ENCODE measurements at regions not wholly inside any gene's neighbourhood (a gene's known extent, or its start where the extent isn't known, plus 50 kb on each side); places are given as distances from the start of the nearest gene placed in this dataset.

DNA sequence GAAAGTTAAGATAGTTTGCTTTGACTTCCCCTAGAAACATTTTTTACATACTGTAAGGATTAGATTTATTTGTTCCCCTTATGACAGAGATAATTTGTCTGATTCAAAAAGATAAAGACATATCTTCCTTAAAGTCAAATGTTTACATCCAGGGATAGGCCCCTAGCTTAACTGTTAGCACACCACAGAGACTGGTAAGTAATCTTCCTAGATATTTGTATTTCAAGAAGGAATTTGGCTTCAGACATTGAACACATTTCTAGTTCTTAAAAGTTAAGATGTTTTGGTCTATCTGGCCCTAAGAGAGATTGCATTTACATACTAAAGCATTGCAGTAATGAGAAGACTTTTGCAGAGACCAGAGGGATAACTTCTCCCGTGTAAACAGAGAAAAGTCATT lies 1201.1 kb upstream of the GJE1 start:
- TF ChIP-seq, protein P1, sequence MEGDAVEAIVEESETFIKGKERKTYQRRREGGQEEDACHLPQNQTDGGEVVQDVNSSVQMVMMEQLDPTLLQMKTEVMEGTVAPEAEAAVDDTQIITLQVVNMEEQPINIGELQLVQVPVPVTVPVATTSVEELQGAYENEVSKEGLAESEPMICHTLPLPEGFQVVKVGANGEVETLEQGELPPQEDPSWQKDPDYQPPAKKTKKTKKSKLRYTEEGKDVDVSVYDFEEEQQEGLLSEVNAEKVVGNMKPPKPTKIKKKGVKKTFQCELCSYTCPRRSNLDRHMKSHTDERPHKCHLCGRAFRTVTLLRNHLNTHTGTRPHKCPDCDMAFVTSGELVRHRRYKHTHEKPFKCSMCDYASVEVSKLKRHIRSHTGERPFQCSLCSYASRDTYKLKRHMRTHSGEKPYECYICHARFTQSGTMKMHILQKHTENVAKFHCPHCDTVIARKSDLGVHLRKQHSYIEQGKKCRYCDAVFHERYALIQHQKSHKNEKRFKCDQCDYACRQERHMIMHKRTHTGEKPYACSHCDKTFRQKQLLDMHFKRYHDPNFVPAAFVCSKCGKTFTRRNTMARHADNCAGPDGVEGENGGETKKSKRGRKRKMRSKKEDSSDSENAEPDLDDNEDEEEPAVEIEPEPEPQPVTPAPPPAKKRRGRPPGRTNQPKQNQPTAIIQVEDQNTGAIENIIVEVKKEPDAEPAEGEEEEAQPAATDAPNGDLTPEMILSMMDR (IDR thresholded peaks at IDR 0.05), result no peak
- TF ChIP-seq POLR2A (IDR thresholded peaks at IDR 0.05), result no peak
